ENCODE measurements at regions not wholly inside any gene's neighbourhood (a gene's known extent, or its start where the extent isn't known, plus 50 kb on each side); places are given as distances from the start of the nearest gene placed in this dataset.
A peak's percentile ranks its signal among the peaks of the same experiment; 100 is the strongest.

DNA sequence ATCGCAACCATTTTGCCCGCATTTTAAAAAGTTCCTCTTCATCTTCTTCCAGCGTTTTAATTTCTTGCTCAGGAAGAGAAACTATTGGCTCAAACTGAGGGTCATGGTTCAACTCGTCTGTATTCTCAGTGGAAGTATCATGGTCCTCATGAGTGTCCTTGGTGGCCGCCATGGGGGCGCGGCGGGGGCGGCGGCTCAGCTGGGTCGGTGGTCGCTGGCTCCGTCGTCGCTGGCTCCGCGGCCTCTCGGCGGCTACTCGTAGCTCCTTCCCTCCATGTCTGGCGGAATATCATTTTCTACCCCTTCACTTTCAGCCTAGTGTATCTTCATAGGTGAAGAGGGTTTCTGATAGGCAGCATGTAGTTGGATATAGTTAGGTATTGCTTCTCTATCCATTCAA, 492.0 kb upstream of the MAGEB18 start (continued):
- TF ChIP-seq ELK1 (CRISPR knock-in tag; IDR thresholded peaks at IDR 0.05) (no peak), RBM25 (IDR thresholded peaks at IDR 0.05; ENCODE audit: low read depth, low read length, severe bottlenecking) (no peak), SRSF9 (IDR thresholded peaks at IDR 0.05; ENCODE audit: borderline replicate concordance, low read depth, low read length) (no peak), ZNF444 (CRISPR knock-in tag; IDR thresholded peaks at IDR 0.05) (no peak)

GRCh38 chrX:25648790-25649189, 489.4 kb upstream of the MAGEB18 start:
- Histone ChIP-seq H3K9me3 (replicated peaks; ENCODE audit: control insufficient read depth, insufficient read depth, low read depth, low read length) (no peaks in the 10 kb centered on the region), H3K4me3 (no peak overlapping the region), H3K27me3 (ENCODE audit: control insufficient read depth in 2 of 2, insufficient read depth in 2 of 2, low read length in 2 of 2) (no peaks in the 10 kb centered on the region), H2AFZ (ENCODE audit: low read depth, low read length) (no peak overlapping the region), H3K27ac (ENCODE audit: extremely low read depth, low read depth, low read length) (no peak overlapping the region), H3K4me2 (ENCODE audit: insufficient read depth, low read length) (no peak overlapping the region), H3K36me3 (ENCODE audit: control insufficient read depth, insufficient read depth, low read length) (no peaks in the 10 kb centered on the region), H3K4me1 (replicated peaks in 1 of 2; ENCODE audit: control insufficient read depth in 2 of 2, insufficient read depth in 2 of 2, low read length in 2 of 2) (no peaks in the 10 kb centered on the region), H4K20me1 (replicated peaks; ENCODE audit: control insufficient read depth, insufficient read depth, low read length) (no peaks in the 10 kb centered on the region), H3K79me2 (ENCODE audit: control insufficient read depth, insufficient read depth, low read length) (no peaks in the 10 kb centered on the region), H3K9me1 (ENCODE audit: control insufficient read depth, insufficient read depth, low read length) (no peaks in the 10 kb centered on the region), H3K9ac (ENCODE audit: insufficient read depth in 1 of 2, low read depth in 2 of 2, low read length in 2 of 2) (no peak overlapping the region)
- TF ChIP-seq MAFK (IDR thresholded peaks at IDR 0.05; ENCODE audit: low read length), result peak; percentile 42; the same call in 1 of the 2 replicates
- no peak for TF ChIP-seq BHLHE40 (IDR thresholded peaks at IDR 0.05; ENCODE audit: low read length)
- peak; percentile 7; the same call in 1 of the 2 replicates for TF ChIP-seq ZNF316 (IDR thresholded peaks at IDR 0.05)
- TF ChIP-seq SOX6 (IDR thresholded peaks at IDR 0.05), result no peak
- 0 out of 2 replicates have a peak, but pooled peaks have one; percentile 7 for TF ChIP-seq MAFG (tag; conservative IDR thresholded peaks at IDR 0.05)
- TF ChIP-seq MAFF (IDR thresholded peaks at IDR 0.05; ENCODE audit: low read length), result 0 out of 2 replicates have a peak, but pooled peaks have one; percentile 19
- TF ChIP-seq SRF (CRISPR knock-in tag; IDR thresholded peaks at IDR 0.05), result no peak
- no peak for ATAC-seq
- BruUV-seq (replicated peaks), result no TSS peak
- ChIA-PET CTCF (ENCODE audit: low intra/inter-chr PET ratio) (no interaction called here), POLR2A (no interaction called here)
- WGBS (ENCODE audit: insufficient coverage, low coverage, missing lambda C conversion rate), result 6% methylated on average over 2 of the region's 2 CpGs
- intact Hi-C loops (cut with micrococcal nuclease), result no loop called here
- no peak for FAIRE-seq
- no peak for DNase-seq (ENCODE audit: extremely low read depth in 1 of 4, low spot score in 3 of 4)
- in situ Hi-C loops (cut with MboI), result no loop called here

Data from K562 (cell line).